Fibroblast of skin of back (primary cell): ENCODE measurements at regions not wholly inside any gene's neighbourhood (a gene's known extent, or its start where the extent isn't known, plus 50 kb on each side); places are given as distances from the start of the nearest gene placed in this dataset.

Experiments
- DNase-seq: peaks from one replicate; pipeline ENCODE4 v3.0.0-alpha.2; 2013

GRCh38 chr6:166106076-166106686 is 61.5 kb downstream of the TBXT start:
- DNase-seq: peak; percentile 52

- DNase-seq: no peak
These were observed 62.1 kb downstream of the TBXT start for GRCh38 chr6:166105341-166106075.

- no peak for DNase-seq
These were observed 62.8 kb downstream of the TBXT start for GRCh38 chr6:166104872-166105271.

GRCh38 chr6:166104107-166104506 is 63.5 kb downstream of the TBXT start:
- DNase-seq: peak; percentile 19

GRCh38 chr6:166101819-166102419 is 65.7 kb downstream of the TBXT start:
- no peak for DNase-seq

GRCh38 chr6:166097914-166098522 is 69.6 kb downstream of the TBXT start:
- DNase-seq: peak; percentile 66

- no peak for DNase-seq
These were observed 79.8 kb downstream of the TBXT start for GRCh38 chr6:166087852-166088251.

GRCh38 chr6:166087246-166087645 is 80.4 kb downstream of the TBXT start:
- DNase-seq: no peak

GRCh38 chr6:166085500-166085899 is 82.2 kb downstream of the TBXT start:
- no peak for DNase-seq

GRCh38 chr6:166084951-166085350 is 82.7 kb downstream of the TBXT start:
- no peak for DNase-seq

GRCh38 chr6:166079841-166080240 is 87.8 kb downstream of the TBXT start:
- no peak for DNase-seq

- DNase-seq: peak; percentile 97
These were observed 89.4 kb downstream of the TBXT start for GRCh38 chr6:166078294-166078693.

GRCh38 chr6:166076625-166077024 is 91.0 kb downstream of the TBXT start:
- no peak for DNase-seq

- no peak for DNase-seq
These were observed 91.7 kb downstream of the TBXT start for GRCh38 chr6:166075925-166076324.

- no peak for DNase-seq
These were observed 92.5 kb downstream of the TBXT start for GRCh38 chr6:166075186-166075585.

- no peak for DNase-seq
These were observed 94.6 kb downstream of the TBXT start for GRCh38 chr6:166073082-166073481.

GRCh38 chr6:166068768-166069167 is 98.9 kb downstream of the TBXT start:
- no peak for DNase-seq

- no peak for DNase-seq
These were observed 109.4 kb downstream of the TBXT start for GRCh38 chr6:166058064-166058739.

GRCh38 chr6:166057431-166057830 is 110.2 kb downstream of the TBXT start:
- no peak for DNase-seq

- DNase-seq: no peak
These were observed 111.0 kb downstream of the TBXT start for GRCh38 chr6:166056637-166057036.

- no peak for DNase-seq
These were observed 111.8 kb downstream of the TBXT start for GRCh38 chr6:166055801-166056200.

GRCh38 chr6:166052837-166053236 is 114.8 kb downstream of the TBXT start:
- no peak for DNase-seq

GRCh38 chr6:166050559-166050958 is 117.1 kb downstream of the TBXT start:
- DNase-seq: no peak
